DND-41 (cell line): ENCODE measurements at regions not wholly inside any gene's neighbourhood (a gene's known extent, or its start where the extent isn't known, plus 50 kb on each side); places are given as distances from the start of the nearest gene placed in this dataset.

Experiments used
- CTCF ChIP-seq: IDR thresholded peaks from 2 replicates; pipeline ENCODE4 v1.5.1; 2012; ENCODE audit warnings: borderline replicate concordance, low read length, moderate library complexity, mild to moderate bottlenecking; ENCODE audit not compliant: poor library complexity, severe bottlenecking; ENCODE audit errors: extremely low read depth
- EZH2 ChIP-seq: IDR thresholded peaks from 3 replicates; pipeline ENCODE4 v1.6.1; 2012; ENCODE audit warnings: borderline replicate concordance, low read depth, mild to moderate bottlenecking, moderate library complexity, low read length, inconsistent platforms; ENCODE audit not compliant: severe bottlenecking

- TF ChIP-seq CTCF, result no peak
- TF ChIP-seq EZH2, result no peak
Observed at GRCh38 chr20:55701467-55701866, 303.9 kb downstream of the CBLN4 start.
